ENCODE measurements at regions not wholly inside any gene's neighbourhood (a gene's known extent, or its start where the extent isn't known, plus 50 kb on each side); places are given as distances from the start of the nearest gene placed in this dataset.

DNA sequence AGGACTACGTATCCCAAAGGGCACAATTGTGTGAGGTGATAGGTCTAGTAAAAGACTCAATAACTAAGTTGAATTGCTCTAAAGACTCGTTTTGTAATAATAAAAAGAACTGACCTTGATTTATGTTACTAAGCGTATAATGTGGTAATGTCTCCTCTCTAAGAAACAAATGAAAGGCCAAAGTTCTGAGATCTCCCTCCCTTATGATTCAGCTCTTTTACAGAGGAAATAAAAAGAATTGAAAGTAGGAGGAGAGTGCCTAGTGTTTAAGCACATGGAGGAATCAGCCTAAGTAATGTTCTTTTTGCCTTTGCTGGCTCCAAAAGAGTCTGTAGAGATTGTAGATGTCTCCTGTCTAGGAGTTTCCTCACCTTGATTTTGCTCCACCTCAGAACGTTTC lies 98.0 kb downstream of the ARL4A start:
- no peak for DNase-seq

DNA sequence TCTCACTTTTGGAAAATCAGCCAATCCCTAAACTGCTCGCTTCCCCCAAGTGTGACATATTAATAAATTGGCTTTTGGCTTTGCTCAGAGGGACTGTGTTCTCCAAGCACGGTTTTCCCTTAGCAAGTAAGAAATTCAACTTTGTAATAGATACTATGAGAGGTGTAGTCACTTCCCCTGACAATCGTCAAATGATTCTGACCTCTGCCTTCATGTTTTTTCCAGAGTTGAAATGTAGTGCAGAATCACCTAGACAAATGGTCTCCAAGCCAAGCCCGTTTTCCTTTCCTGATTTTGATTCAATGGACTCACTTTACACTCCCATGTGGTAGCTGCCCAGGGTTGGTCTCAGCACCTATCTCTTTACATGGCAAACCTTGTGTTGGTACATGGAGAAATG lies 99.1 kb downstream of the ARL4A start:
- DNase-seq, result no peak

- DNase-seq, result no peak
These were observed 100.7 kb downstream of the ARL4A start for GRCh38 chr7:12788171-12788570.

DNA sequence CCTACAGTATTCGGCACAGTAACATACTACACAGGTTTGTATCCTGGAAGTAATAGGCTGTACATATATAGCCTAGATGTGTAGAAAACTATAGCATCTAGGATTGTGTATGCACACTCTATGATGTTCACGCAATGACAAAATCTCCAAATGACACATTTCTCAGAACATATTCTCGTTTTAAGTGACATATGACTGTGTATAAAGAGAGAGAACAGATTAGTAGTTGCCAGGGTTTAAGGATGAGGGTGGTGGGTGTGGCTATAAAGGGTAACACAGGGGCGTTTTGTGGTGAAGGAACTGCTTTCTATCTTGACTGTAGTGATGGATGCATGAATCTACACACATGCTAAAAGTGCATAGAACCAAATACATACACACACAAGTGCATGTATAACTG lies 101.2 kb downstream of the ARL4A start:
- DNase-seq, result peak in 1 of 2 experiments; percentile 6

DNA sequence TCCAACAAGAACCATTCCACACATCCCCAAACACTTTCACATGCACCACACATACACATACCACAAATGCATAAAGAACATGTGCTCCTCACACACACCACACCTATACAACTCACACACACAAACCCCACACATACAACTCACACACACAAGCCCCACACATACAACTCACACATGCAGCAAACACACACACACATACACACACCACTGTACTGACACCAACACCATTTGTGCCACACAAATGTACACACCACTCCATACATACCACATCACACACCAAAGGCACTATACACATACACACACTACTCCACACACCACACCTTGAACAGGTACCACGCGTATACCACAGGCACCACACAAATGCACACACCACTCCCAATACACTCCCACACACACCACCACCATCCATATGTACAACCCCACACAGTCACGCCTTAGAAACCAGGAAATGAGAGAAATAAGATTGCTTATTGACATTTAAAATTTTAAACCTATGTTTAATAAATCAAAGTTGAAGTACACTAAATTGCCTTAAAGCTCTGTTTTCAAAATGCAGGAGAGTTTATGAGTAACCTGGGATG lies 107.4 kb downstream of the ARL4A start:
- DNase-seq, result no peak

DNA sequence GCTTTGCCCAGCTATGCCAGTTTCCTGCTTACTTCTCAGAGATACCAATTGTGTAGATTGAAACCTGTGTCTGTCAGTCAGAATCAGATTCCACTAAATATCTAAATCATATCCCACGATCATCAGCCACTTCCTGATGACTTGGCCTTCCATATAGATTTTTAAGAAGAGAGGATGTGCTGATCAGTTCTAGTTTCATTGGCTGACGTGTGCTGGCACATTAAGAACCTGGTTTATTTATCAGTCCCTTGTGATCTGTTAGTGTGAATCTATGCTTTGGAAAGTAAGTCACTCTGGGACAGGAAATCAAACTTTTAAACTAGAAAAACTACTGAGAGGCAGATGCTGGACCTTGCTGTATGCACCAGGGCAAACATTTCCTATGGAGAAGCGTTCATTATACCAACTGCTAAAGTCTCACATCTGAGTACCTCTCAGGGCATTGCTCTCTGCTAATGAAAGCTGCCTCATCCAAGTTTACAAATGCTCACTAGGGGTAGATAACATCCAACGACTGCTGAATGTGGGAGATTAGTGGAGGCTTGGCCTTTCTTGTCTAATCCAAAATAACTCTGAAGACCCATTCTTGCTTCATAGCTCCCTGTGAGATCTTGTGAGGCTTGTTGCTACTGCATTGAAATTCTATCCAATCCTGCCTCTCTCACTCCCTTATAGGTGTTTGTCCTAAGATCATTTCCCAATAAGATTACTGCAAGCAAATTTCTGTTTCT lies 109.1 kb downstream of the ARL4A start:
- DNase-seq, result no peak

GRCh38 chr7:12800486-12800885 lies 113.1 kb downstream of the ARL4A start:
- DNase-seq, result no peak

- DNase-seq, result no peak
These were observed 113.7 kb downstream of the ARL4A start for GRCh38 chr7:12801107-12801506.

- DNase-seq, result no peak
These were observed 114.6 kb downstream of the ARL4A start for GRCh38 chr7:12802070-12802469.

GRCh38 chr7:12803542-12803941 lies 116.1 kb downstream of the ARL4A start:
- no peak for DNase-seq

DNA sequence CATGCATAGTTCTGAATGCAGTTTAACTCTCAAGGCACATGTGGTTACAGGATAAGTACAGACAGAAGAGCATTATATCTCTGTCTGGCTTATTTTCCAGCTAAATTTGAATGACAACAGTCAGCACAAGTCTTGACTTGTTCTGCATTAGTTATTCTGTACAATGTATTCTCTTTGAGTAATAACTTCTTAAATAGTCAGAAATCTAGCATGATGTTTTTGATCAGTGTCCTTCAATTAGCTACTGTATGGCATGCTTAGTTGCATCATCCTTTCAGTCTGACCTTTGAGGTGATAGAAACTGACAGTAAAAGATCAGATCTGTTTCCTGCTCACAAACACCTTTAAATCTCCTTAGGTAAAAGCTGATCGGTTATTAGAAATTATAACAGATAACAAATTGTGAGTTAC lies 118.1 kb downstream of the ARL4A start:
- DNase-seq, result no peak

- no peak for DNase-seq
These were observed 118.5 kb downstream of the ARL4A start for GRCh38 chr7:12805957-12806356.

GRCh38 chr7:12809476-12809875 lies 122.0 kb downstream of the ARL4A start:
- DNase-seq, result no peak

GRCh38 chr7:12812111-12812510 lies 124.7 kb downstream of the ARL4A start:
- no peak for DNase-seq

DNA sequence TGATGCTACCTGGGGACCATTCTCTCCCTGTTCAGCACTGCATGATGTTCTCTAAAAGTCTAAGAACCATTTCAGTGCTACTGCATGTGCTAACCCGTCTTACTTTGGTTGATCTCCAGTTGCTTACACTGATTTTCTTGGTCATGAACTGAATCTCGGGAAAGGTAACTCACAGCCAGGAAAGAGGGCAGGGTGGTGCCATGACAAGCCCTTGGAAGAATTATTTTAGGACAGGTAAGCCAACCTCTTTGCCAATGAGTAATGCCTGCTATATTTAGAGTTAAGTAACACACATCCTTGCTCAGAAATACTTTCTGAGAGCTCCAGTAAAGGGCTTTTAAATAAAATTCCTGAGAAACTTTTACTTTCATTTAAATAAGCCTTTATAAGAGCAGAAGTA lies 126.7 kb downstream of the ARL4A start:
- no peak for DNase-seq

- DNase-seq, result no peak
These were observed 127.4 kb downstream of the ARL4A start for GRCh38 chr7:12814828-12815227.

- DNase-seq, result no peak
These were observed 128.0 kb downstream of the ARL4A start for GRCh38 chr7:12815426-12815825.

DNA sequence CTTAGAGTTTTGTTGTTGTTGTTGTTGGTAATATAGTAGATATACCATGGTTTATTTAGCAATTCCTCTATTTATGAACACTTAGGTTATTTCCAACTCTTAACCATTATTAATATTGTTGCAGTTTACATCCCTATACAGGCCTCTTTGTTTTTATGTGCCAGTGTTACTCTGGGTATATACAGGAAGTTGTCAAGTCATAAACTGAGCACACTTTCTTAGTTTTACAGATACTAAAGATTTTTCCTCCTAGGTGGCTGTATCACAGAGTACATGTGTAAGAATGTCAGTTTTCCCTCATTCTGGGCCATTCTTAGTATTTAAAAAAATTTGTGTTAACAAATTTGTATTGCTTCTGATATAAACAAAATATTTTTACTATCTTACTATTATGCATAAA lies 128.4 kb downstream of the ARL4A start:
- DNase-seq, result no peak

DNA sequence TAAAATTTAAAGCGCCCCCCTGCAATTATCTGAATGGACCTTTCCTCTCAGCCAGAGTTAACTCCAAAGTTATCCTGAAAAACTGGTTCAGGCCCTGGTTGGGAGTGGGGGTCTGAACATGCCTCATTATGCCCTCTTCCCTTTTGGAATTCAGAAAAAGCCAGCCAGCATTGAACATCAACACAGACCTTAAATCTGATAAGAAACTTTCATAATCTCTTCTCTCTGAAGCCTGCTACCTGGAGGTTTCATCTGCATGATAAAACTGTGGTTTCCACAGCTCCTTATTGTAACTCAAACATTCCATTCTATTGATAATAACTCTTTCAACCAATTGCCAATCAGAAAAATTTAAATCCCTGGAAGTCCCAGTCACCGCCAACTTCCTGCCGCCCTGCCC lies 133.3 kb downstream of the ARL4A start:
- DNase-seq, result no peak

DNA sequence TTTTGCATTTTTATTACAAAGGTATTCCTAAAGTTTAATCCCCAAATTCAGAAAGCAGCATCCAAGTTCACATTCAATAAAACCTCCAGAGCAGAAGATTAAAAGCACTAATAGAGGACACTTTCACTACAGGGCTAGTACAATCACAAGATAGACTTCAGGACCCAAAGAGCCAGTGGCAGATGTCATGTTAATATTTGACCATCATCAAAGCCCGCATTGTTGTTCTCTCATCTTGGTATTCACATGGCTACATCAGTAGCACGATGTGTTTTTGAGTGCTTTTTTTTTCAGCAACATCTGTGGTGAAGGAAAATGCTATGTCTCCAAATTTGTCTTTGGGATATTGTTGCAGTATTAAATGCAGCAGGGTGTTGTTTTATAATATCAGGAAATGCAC lies 134.3 kb downstream of the ARL4A start:
- DNase-seq, result no peak

DNA sequence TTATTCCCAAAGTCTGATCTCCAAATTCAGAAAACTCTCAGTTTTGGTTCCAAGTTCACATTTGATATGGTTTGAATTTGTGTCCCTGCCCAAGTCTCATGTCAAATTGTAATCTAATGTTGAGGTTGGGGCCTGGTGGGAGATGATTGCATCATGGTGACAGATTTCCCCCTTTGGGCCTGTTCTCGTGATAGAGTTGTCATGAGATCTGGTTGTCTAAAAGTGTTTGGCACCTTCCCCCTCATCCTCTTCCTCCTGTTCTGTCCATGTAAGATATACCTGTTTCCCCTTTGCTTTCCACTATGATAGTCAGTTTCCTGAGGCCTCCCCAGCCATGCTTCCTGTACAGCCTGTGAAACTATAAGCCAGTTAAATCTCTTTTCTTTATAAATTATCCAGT lies 138.6 kb downstream of the ARL4A start:
- DNase-seq, result no peak

DNA sequence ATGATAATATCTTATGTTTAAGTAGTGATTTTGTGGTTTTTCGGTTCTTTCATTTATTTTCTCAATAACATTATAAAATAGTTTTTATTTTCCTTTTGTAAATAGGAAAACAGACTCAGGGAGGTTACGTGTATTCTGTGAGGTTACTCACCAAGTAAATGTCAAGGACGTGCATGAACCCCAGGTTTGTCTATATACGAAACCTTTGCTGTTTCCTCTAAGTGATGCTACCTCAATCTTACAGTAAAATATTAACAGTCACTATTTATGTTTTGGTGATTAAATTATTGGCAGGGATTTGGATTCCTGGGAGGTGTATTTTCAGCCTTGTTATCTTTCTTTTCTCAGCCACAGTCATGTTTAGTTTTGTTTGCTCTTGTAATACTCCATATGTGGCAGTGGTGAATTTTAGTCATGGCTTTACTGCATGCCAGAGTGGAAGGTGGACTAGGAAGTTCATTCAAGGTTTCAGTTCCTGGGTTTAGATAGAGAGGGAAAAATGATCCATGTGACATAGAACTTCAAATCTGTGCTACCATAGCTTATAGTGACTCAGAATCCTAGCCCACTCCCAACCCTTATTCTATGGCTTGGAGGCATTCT lies 139.9 kb downstream of the ARL4A start:
- no peak for DNase-seq

- DNase-seq, result no peak
These were observed 140.5 kb downstream of the ARL4A start for GRCh38 chr7:12827920-12828319.

DNA sequence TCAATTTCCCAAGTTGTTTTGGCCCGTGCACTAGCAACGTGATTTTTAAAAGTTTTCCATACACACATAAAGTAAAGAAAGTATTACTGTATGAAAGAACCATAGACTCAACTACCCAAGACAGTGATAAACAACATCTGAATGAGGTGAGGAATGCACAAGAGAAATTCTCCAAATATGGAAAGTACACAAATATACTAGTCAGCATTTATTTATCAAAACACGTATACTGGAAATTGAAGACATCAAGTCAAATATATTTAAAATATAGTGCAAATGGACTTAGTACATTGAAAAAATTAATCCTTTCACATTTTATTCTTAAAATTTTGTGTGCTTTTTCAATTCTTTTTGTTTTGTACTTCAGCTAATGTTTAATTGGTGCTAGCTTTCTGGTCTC lies 143.6 kb downstream of the ARL4A start:
- no peak for DNase-seq

DNA sequence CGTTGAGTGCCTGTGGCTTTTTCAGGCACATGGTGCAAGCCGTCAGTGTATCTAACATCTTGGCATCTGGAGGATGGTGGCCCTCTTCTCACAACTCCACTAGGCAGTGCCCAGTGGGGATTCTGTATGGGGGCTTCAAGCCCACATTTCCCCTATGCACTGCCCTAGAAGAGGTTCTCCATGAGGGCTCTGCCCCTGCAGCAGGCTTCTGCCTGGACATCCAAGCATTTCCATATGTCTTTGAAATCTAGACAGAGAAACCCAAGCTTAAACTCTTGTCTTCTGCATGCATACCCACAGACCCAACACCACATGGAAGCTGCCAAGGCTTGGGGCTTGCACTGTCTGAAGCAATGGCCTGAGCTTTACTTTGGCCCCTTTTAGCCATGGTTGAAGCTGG lies 146.4 kb downstream of the ARL4A start:
- DNase-seq, result no peak

Data from activated CD4-positive, alpha-beta T cell treated with anti-CD3 and anti-CD28 coated beads, Interleukin-2, amount 50 U/mL, for 48 hours (primary cell).